Spleen (tissue), 11 donors: ENCODE measurements at regions not wholly inside any gene's neighbourhood (a gene's known extent, or its start where the extent isn't known, plus 50 kb on each side); places are given as distances from the start of the nearest gene placed in this dataset.
A peak's percentile ranks its signal among the peaks of the same experiment; 100 is the strongest.

ENCODE experiments used
- DNase-seq: peaks from one replicate; pipeline ENCODE4 v3.0.0-alpha.2; 2020
- H3K27ac ChIP-seq, 8 donors: fragments of 200-600 bp; sonication (generic) in 7 of 8; 1 replicate in 4 of 8; 2 replicates in 4 of 8; pipeline versions ENCODE4 v1.5.0 to v1.8.0; 2016 to 2021; ENCODE audit warnings: inconsistent platforms in 4 of 8, mild to moderate bottlenecking in 4 of 8, moderate library complexity in 1 of 8
- H3K27me3 ChIP-seq, 7 donors: fragments of 200-600 bp; sonication (generic) in 6 of 7; replicated peaks in 1 of 7; 1 replicate in 4 of 7; 2 replicates in 3 of 7; pipeline versions ENCODE4 v1.5.0 to v1.8.0; 2016 to 2021; ENCODE audit warnings: inconsistent platforms in 3 of 7, mild to moderate bottlenecking in 1 of 7
- H3K36me3 ChIP-seq, 6 donors: fragments of 200-600 bp; sonication (generic) in 5 of 6; 1 replicate in 4 of 6; 2 replicates in 2 of 6; pipeline versions ENCODE4 v1.5.0 to v1.8.0; 2016 to 2021; ENCODE audit warnings: inconsistent platforms in 2 of 6
- H3K4me1 ChIP-seq, 6 donors: fragments of 200-600 bp; sonication (generic) in 5 of 6; 1 replicate in 3 of 6; 2 replicates in 3 of 6; pipeline versions ENCODE4 v1.5.0 to v1.8.0; 2016 to 2021; ENCODE audit warnings: inconsistent platforms in 3 of 6
- H3K4me3 ChIP-seq, 8 donors: fragments of 200-600 bp; sonication (generic) in 7 of 8; 1 replicate in 4 of 8; 2 replicates in 4 of 8; pipeline versions ENCODE4 v1.5.0 to v1.8.0; 2016 to 2021; ENCODE audit warnings: inconsistent platforms in 4 of 8, mild to moderate bottlenecking in 4 of 8, moderate library complexity in 2 of 8
- H3K9me3 ChIP-seq, 8 donors: fragments of 200-600 bp; sonication (generic) in 7 of 8; 1 replicate in 4 of 8; 2 replicates in 4 of 8; pipeline versions ENCODE4 v1.5.0 to v1.8.0; 2016 to 2021; ENCODE audit warnings: inconsistent platforms in 4 of 8
- POLR2A ChIP-seq, 3 donors: fragments of 450-650 bp; IDR thresholded peaks; one replicate each; pipeline ENCODE4 v1.5.1; 2017; ENCODE audit warnings: antibody characterized with exemption in 3 of 3, mild to moderate bottlenecking in 1 of 3
- POLR2AphosphoS5 ChIP-seq, 3 donors: sonication (generic); formaldehyde crosslinking; IDR thresholded peaks; one replicate each; pipeline ENCODE4 v1.5.1; 2017; ENCODE audit warnings: antibody characterized with exemption in 3 of 3
- WGBS, 5 donors: extraction: QIAGEN DNeasy Blood & Tissue Kit in 3 of 5; methylation state at CpG; one replicate each; pipeline versions ENCODE4 v1.1.5 to v1.1.7; 2013 to 2018; 5-methylcytosine and 5-hydroxymethylcytosine counted together
- intact Hi-C: fragments of 100-400 bp; cut with DNase I; formaldehyde crosslinking; loops from one replicate; pipeline ENCODE4 v1.15.0; 2023; ENCODE audit warnings: low total_unique reads
- TF ChIP-seq, protein P1 (sequence below), 11 experiments: fragments of 200-600 bp in 7 of 11; fragments of 450-650 bp in 4 of 11; sonication (generic) in 4 of 11; IDR thresholded peaks in 8 of 11; conservative IDR thresholded peaks in 3 of 11; 1 replicate in 7 of 11; 2 replicates in 4 of 11; pipeline versions ENCODE4 v1.4.0 to v1.8.0; 2016 to 2021; ENCODE audit warnings: antibody characterized with exemption in 11 of 11, inconsistent platforms in 4 of 11, mild to moderate bottlenecking in 1 of 11
- donor health status: healthy with polysubstance abuse.
- donor health status: DM: no; HTN: no; CAD: no; lungs with moderate emphysema.
- donor health status: DM: no; HTN: no; CAD: no.
- donor health status: Bipolar disorder and iron deficiency.
- donor health status: healthy.
- donor health status: DM: no; HTN: no; CAD: no.
- donor health status: DM: yes; HTN: yes; CAD: no.

DNA sequence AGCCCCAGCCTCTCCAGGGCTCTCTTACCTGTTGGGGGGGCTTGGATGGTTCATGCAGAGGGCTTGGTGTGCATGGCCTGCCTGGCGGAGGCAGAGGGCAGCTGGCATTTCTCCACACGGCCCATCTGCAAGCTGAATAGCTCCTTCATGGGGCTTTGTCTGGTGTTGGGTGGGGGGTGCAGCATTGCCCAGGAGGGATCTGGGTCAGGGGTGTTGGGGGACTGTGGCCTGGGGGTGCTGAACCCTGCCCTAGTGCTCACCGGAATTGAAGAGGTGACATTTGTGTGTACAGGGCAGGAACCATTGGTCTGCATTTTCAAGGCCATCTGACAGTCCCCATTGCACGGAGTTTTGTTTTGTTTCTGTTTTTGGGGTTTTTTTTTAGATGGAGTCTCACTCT, 58.8 kb upstream of the HAAO start:
- peak; percentile 32 for DNase-seq
- intact Hi-C loops, result loop anchor here (10.0 kb wide), 1 partner anchor 694 kb away; no protein-coding TSS in a partner anchor
- H3K36me3 ChIP-seq, result no peaks in the 10 kb centered on the region
- no peak overlapping the region for H3K27ac ChIP-seq
- H3K9me3 ChIP-seq, result no peaks in the 10 kb centered on the region
- no peaks in the 10 kb centered on the region for H3K27me3 ChIP-seq
- WGBS, 5 donors, result 67 to 75% (median 71%) methylated on average over 4 of the region's 4 CpGs
- H3K4me1 ChIP-seq, result no peaks in the 10 kb centered on the region
- no peak for TF ChIP-seq POLR2AphosphoS5 (IDR thresholded peaks at IDR 0.05)
- TF ChIP-seq POLR2A (IDR thresholded peaks at IDR 0.05), result no peak
- TF ChIP-seq, protein P1, sequence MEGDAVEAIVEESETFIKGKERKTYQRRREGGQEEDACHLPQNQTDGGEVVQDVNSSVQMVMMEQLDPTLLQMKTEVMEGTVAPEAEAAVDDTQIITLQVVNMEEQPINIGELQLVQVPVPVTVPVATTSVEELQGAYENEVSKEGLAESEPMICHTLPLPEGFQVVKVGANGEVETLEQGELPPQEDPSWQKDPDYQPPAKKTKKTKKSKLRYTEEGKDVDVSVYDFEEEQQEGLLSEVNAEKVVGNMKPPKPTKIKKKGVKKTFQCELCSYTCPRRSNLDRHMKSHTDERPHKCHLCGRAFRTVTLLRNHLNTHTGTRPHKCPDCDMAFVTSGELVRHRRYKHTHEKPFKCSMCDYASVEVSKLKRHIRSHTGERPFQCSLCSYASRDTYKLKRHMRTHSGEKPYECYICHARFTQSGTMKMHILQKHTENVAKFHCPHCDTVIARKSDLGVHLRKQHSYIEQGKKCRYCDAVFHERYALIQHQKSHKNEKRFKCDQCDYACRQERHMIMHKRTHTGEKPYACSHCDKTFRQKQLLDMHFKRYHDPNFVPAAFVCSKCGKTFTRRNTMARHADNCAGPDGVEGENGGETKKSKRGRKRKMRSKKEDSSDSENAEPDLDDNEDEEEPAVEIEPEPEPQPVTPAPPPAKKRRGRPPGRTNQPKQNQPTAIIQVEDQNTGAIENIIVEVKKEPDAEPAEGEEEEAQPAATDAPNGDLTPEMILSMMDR (IDR thresholded peaks at IDR 0.05 in 8 of 11, conservative IDR thresholded peaks at IDR 0.05 in 3 of 11), result no peak
- no peak overlapping the region for H3K4me3 ChIP-seq

DNA sequence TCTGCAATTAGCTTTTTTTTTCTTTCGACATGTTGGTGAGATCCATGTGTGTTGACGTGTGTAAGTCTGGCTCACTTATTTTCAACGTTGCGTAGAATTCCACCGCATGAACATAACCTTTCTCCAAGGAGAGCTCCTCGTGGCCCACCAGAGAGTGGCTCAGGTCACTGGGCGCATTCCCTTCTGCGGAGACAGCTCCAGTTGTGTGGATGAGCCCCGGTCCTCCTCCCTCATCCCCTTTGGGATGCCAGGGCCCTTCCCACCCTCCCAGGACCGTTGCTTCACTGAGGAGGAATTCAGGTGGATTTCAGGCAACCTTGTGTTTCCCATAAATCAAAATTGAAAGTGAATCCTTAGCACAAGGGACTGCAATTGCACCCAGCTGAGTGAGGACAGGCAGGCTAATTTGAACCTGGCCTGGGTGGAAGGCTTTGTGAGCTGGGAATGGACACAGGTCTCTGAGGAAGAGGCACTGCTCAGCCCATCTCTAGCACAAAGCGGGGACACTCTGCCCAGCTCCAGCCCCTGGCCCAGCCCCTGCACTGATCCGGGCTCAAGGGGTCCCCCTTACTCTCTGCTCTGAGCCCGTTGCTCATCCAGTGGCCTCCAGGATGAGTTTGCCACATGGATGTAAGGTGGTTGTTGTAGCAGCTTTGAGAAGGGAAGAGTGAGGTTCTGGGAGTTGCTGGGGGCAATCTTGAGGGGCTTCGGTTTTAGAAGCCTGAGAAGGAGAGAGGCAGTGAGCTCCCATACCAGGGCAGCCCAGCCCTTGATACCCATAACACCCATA, 57.8 kb upstream of the HAAO start:
- intact Hi-C loops, result loop anchor here (10.0 kb wide), 1 partner anchor 695 kb away; no protein-coding TSS in a partner anchor
- peak; percentile 58 for DNase-seq

DNA sequence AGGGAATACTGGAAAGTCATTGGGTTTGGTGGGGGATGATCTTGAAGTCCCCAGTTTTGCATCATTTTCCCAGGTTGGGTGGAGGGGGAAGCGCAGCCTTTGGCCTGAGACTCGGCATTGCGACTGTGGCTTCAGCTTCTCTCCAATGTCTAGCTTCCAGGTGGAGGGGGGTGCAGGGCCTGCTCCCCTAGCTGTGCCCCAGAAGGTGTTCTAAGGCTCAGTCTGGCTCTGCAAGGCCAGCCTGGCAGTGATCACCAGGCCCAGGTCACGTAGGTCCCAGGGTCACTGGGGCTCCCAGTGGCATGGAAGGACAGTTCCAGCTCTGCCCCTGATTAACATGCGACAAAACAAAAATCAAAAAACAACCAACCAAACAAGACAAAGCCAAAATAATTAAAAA, 56.9 kb upstream of the HAAO start:
- no peak overlapping the region for H3K27ac ChIP-seq
- DNase-seq, result peak; percentile 17
- intact Hi-C loops, result no loop called here
- no peaks in the 10 kb centered on the region for H3K9me3 ChIP-seq
- no peaks in the 10 kb centered on the region for H3K4me1 ChIP-seq
- H3K4me3 ChIP-seq, result no peak overlapping the region
- no peaks in the 10 kb centered on the region for H3K36me3 ChIP-seq
- no peaks in the 10 kb centered on the region for H3K27me3 ChIP-seq
- WGBS, 5 donors, result 89 to 96% (median 94%) methylated on average over 5 of the region's 5 CpGs
- TF ChIP-seq POLR2AphosphoS5 (IDR thresholded peaks at IDR 0.05) (no peak), POLR2A (IDR thresholded peaks at IDR 0.05) (no peak)
- TF ChIP-seq, protein P1 (IDR thresholded peaks at IDR 0.05 in 8 of 11, conservative IDR thresholded peaks at IDR 0.05 in 3 of 11), result no peak

More for the DNA sequence above, 57.8 kb upstream of the HAAO start:
- Histone ChIP-seq H3K27ac (no peak overlapping the region), H3K4me1 (no peaks in the 10 kb centered on the region), H3K9me3 (no peaks in the 10 kb centered on the region), H3K4me3 (no peak overlapping the region), H3K36me3 (no peaks in the 10 kb centered on the region), H3K27me3 (no peaks in the 10 kb centered on the region)
- TF ChIP-seq POLR2AphosphoS5 (IDR thresholded peaks at IDR 0.05), result no peak
- TF ChIP-seq, protein P1 (IDR thresholded peaks at IDR 0.05 in 8 of 11, conservative IDR thresholded peaks at IDR 0.05 in 3 of 11), result no peak
- WGBS, 5 donors, result 84 to 92% (median 86%) methylated on average over 11 to 14 of the region's 14 CpGs

DNA sequence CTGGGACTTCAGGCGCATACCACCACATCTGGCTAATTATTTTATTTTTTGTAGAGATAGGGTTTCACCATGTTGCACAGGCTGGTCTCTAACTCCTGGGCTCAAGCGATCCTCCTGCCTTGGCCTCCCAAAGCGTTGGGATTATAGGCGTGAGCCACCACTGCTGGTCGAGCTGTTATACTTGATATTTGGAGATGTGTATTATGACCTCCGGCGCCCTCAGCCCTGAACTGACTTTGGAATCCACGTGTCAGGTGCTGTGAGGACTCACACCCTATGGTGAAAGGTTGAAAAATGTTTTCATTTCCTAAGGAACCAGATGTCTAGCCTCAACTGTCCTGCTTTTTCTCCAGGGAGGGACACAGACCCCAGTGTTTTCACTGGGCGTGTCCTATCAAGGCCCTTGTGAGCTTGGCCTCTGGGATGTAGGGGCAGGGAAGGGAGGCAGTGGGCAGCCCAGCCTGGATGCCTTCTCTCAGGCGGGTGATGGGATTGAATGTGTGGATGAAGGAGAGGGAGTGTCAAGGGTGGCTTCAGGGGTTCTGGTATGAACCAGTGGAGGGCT, 56.4 kb upstream of the HAAO start:
- no peaks in the 10 kb centered on the region for H3K27me3 ChIP-seq
- no peaks in the 10 kb centered on the region for H3K36me3 ChIP-seq
- H3K4me1 ChIP-seq, result no peaks in the 10 kb centered on the region
- 84 to 96% (median 92%) methylated on average over 10 of the region's 10 CpGs for WGBS, 5 donors
- H3K4me3 ChIP-seq, result no peak overlapping the region
- H3K9me3 ChIP-seq, result no peaks in the 10 kb centered on the region
- intact Hi-C loops, result no loop called here
- H3K27ac ChIP-seq, result no peak overlapping the region
- no peak for TF ChIP-seq POLR2A (IDR thresholded peaks at IDR 0.05)
- no peak for TF ChIP-seq POLR2AphosphoS5 (IDR thresholded peaks at IDR 0.05)
- TF ChIP-seq, protein P1 (IDR thresholded peaks at IDR 0.05 in 8 of 11, conservative IDR thresholded peaks at IDR 0.05 in 3 of 11), result no peak
- peak; percentile 24 for DNase-seq
